OCI-LY1 (cell line): ENCODE measurements at regions not wholly inside any gene's neighbourhood (a gene's known extent, or its start where the extent isn't known, plus 50 kb on each side); places are given as distances from the start of the nearest gene placed in this dataset.

ENCODE experiments used
- H2AFZ ChIP-seq: fragments of 200-600 bp; sonication (generic), shearing (Covaris generic); 2 replicates; pipeline ENCODE4 v1.6.0; 2014; ENCODE audit warnings: antibody characterized with exemption, mild to moderate bottlenecking, low read length
- H3F3A ChIP-seq: fragments of 200-600 bp; sonication (generic), shearing (Covaris generic); 2 replicates; pipeline ENCODE4 v1.6.0; 2014; ENCODE audit warnings: mild to moderate bottlenecking, antibody characterized with exemption, low read length, moderate library complexity; ENCODE audit not compliant: insufficient read depth
- H3K27ac ChIP-seq: fragments of 200-600 bp; sonication (generic); 2 replicates; pipeline ENCODE4 v1.5.1; 2014; ENCODE audit warnings: low read length, mixed run types, mild to moderate bottlenecking, low read depth; ENCODE audit not compliant: poor library complexity, severe bottlenecking
- H3K27me3 ChIP-seq: fragments of 200-600 bp; sonication (generic); 2 replicates; pipeline ENCODE4 v1.6.0; 2014; ENCODE audit warnings: antibody characterized with exemption, mild to moderate bottlenecking, low read length, moderate library complexity; ENCODE audit not compliant: insufficient read depth
- H3K36me3 ChIP-seq: fragments of 200-600 bp; sonication (generic); 2 replicates; pipeline ENCODE4 v1.6.1; 2014; ENCODE audit warnings: mild to moderate bottlenecking, antibody characterized with exemption, low read length, moderate library complexity, mixed read lengths; ENCODE audit not compliant: insufficient read depth
- H3K4me1 ChIP-seq: fragments of 200-600 bp; sonication (generic); 2 replicates; pipeline ENCODE4 v1.5.1; 2014; ENCODE audit warnings: mild to moderate bottlenecking, low read length, moderate library complexity; ENCODE audit not compliant: insufficient read depth, severe bottlenecking
- H3K4me2 ChIP-seq: fragments of 200-600 bp; sonication (generic), shearing (Covaris generic); 2 replicates; pipeline ENCODE4 v1.6.1; 2014; ENCODE audit warnings: low read length
- H3K4me3 ChIP-seq: fragments of 200-600 bp; sonication (generic); 2 replicates; pipeline ENCODE4 v1.5.1; 2014; ENCODE audit warnings: low read length, low read depth, mild to moderate bottlenecking, mixed read lengths; ENCODE audit not compliant: poor library complexity, severe bottlenecking
- H3K79me2 ChIP-seq: fragments of 200-600 bp; shearing (Covaris generic); 2 replicates; pipeline ENCODE4 v1.6.1; 2016; ENCODE audit warnings: mixed run types, low read length, mixed read lengths; ENCODE audit not compliant: insufficient read depth
- H3K9ac ChIP-seq: fragments of 200-600 bp; sonication (generic), shearing (Covaris generic); 2 replicates; pipeline ENCODE4 v1.6.1; 2014; ENCODE audit warnings: mild to moderate bottlenecking, low read length, mixed read lengths
- H3K9me2 ChIP-seq: fragments of 200-600 bp; sonication (generic), shearing (Covaris generic); 2 replicates; pipeline ENCODE4 v1.6.1; 2014; ENCODE audit warnings: low read depth, mild to moderate bottlenecking, low read length, mixed read lengths
- H3K9me3 ChIP-seq: fragments of 200-600 bp; shearing (Covaris generic); 2 replicates; pipeline ENCODE4 v1.6.1; 2014; ENCODE audit warnings: low read length, mixed read lengths
- H4K20me1 ChIP-seq: fragments of 200-600 bp; sonication (generic), shearing (Covaris generic); 2 replicates; pipeline ENCODE4 v1.6.0; 2016; ENCODE audit warnings: mild to moderate bottlenecking, low read length; ENCODE audit not compliant: insufficient read depth
- EZH2 ChIP-seq: fragments of 200-600 bp; sonication (generic), shearing (Covaris generic); IDR thresholded peaks from 2 replicates; pipeline ENCODE4 v1.8.0; 2017; ENCODE audit warnings: borderline replicate concordance, mixed run types, mild to moderate bottlenecking, antibody characterized with exemption, low read length, moderate library complexity, mixed read lengths
- TF ChIP-seq, protein P1 (sequence below): fragments of 200-600 bp; sonication (generic), shearing (Covaris generic); IDR thresholded peaks from 2 replicates; pipeline ENCODE4 v1.5.1; 2017; ENCODE audit warnings: mild to moderate bottlenecking, antibody characterized with exemption, low read length, moderate library complexity, mixed read lengths

DNA sequence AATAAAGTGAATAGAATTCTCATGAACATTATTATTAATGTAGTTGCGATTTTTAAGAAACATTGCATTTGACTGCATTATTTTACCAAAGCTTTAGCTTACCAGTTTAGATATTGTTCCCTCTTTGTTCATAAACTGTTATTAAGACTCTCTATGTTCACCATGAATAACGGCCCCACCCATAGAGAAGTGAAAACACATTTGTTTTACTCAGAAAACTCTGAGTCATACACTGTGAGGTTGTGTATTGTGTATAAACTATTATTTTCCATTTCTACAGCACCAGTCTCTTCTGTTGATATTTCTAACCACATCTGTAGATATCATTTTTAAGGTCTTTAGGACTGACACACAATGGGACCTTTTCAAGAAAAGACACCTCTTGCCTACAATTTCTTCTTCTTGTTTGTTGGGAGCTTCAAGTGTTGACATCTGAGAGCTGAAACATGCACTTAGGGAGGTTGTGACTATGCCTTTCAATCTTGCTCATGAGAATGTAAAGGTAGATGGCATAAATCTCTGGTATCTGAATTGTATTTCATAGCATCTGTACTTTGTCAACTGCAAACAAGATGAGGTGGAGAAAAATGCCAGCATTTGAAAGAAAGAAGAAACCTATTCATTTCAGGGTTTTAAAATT, 252.9 kb upstream of the CDH8 start:
- Histone ChIP-seq H3K9ac (no peak overlapping the region), H3K9me3 (no peaks in the 10 kb centered on the region), H3K36me3 (no peaks in the 10 kb centered on the region), H3F3A (no peaks in the 10 kb centered on the region), H4K20me1 (no peaks in the 10 kb centered on the region), H2AFZ (no peak overlapping the region), H3K4me1 (no peaks in the 10 kb centered on the region), H3K27me3 (no peaks in the 10 kb centered on the region), H3K9me2 (no peaks in the 10 kb centered on the region), H3K79me2 (no peaks in the 10 kb centered on the region), H3K4me2 (no peak overlapping the region), H3K27ac (no peak overlapping the region), H3K4me3 (no peak overlapping the region)
- no peak for TF ChIP-seq EZH2
- TF ChIP-seq, protein P1, sequence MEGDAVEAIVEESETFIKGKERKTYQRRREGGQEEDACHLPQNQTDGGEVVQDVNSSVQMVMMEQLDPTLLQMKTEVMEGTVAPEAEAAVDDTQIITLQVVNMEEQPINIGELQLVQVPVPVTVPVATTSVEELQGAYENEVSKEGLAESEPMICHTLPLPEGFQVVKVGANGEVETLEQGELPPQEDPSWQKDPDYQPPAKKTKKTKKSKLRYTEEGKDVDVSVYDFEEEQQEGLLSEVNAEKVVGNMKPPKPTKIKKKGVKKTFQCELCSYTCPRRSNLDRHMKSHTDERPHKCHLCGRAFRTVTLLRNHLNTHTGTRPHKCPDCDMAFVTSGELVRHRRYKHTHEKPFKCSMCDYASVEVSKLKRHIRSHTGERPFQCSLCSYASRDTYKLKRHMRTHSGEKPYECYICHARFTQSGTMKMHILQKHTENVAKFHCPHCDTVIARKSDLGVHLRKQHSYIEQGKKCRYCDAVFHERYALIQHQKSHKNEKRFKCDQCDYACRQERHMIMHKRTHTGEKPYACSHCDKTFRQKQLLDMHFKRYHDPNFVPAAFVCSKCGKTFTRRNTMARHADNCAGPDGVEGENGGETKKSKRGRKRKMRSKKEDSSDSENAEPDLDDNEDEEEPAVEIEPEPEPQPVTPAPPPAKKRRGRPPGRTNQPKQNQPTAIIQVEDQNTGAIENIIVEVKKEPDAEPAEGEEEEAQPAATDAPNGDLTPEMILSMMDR: no peak

DNA sequence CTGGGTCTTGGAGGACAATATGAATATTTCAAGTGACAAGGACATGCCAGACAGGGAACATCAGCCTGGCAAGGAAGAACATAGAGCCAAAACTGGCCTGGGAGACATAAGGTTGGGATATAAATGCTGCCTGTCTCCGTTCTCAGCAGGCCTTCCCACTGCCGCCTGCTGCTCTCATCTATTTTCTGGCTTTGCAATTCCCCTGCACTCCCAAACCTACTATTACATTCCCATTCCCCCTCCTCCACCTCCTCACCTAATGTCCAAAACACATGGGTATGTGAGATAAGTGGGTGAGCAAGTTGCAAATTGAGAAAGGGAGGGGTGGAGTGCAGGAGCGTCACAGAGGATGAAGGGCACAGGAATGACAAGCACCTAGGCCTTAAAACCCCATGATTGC, 244.3 kb upstream of the CDH8 start:
- Histone ChIP-seq H3K9ac (no peak overlapping the region), H3K4me1 (no peaks in the 10 kb centered on the region), H4K20me1 (no peaks in the 10 kb centered on the region), H3K27me3 (no peaks in the 10 kb centered on the region), H2AFZ (no peak overlapping the region), H3K79me2 (no peaks in the 10 kb centered on the region), H3K9me2 (no peaks in the 10 kb centered on the region), H3K4me3 (no peak overlapping the region), H3K27ac (no peak overlapping the region), H3F3A (no peaks in the 10 kb centered on the region), H3K9me3 (no peaks in the 10 kb centered on the region), H3K36me3 (no peaks in the 10 kb centered on the region), H3K4me2 (no peak overlapping the region)
- no peak for TF ChIP-seq EZH2
- TF ChIP-seq, protein P1: no peak

DNA sequence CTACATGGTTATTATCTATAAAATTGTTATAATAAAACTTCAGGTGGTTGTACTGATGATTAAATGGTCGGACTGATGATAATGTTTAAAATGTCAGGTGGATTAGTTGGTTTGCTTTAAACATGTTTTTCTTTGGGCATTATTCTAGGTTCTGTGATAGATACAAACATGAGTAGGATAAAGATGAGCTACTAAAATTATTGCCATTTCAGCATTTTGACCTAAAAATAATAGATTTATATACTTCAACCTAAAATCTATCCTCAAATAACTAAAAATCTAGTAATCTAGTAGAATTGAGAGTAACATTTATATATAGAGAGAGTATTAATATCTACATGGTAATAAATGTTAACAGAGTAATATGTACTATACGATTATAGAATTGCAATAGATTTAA, 241.7 kb upstream of the CDH8 start:
- no peaks in the 10 kb centered on the region for H3K79me2 ChIP-seq
- no peaks in the 10 kb centered on the region for H3K4me1 ChIP-seq
- H3K9me2 ChIP-seq: no peaks in the 10 kb centered on the region
- H3K27ac ChIP-seq: no peak overlapping the region
- no peak overlapping the region for H3K9ac ChIP-seq
- H2AFZ ChIP-seq: no peak overlapping the region
- no peaks in the 10 kb centered on the region for H3K9me3 ChIP-seq
- H4K20me1 ChIP-seq: no peaks in the 10 kb centered on the region
- H3K4me3 ChIP-seq: no peak overlapping the region
- no peaks in the 10 kb centered on the region for H3K36me3 ChIP-seq
- no peaks in the 10 kb centered on the region for H3K27me3 ChIP-seq
- no peak overlapping the region for H3K4me2 ChIP-seq
- TF ChIP-seq, protein P1: no peak
- TF ChIP-seq EZH2: no peak
- H3F3A ChIP-seq: no peaks in the 10 kb centered on the region
